ENCODE measurements at regions not wholly inside any gene's neighbourhood (a gene's known extent, or its start where the extent isn't known, plus 50 kb on each side); places are given as distances from the start of the nearest gene placed in this dataset.

DNA sequence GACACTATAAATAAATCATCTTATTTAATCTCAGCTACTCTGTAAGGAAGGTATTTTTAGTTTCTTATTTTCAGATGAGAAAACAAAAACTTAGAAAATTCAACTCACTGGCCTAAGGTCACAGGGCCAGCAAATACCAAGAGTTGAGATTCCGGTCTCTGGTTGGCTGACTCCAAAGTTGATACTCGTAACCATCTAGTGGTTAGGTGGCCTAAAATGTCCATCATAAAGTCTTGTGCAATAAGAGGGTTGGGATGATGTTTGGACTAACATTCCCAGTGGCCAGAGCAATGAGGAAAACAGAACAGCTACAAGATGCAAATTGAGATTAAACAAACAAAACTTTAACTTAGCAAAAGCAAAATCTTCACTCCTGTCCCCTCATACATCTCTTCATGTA, 360.3 kb downstream of the FIGN start:
- no peaks in the 10 kb centered on the region for H3K9me2 ChIP-seq (replicated peaks; ENCODE audit: insufficient read depth, low read length)
- TF ChIP-seq, protein P1, sequence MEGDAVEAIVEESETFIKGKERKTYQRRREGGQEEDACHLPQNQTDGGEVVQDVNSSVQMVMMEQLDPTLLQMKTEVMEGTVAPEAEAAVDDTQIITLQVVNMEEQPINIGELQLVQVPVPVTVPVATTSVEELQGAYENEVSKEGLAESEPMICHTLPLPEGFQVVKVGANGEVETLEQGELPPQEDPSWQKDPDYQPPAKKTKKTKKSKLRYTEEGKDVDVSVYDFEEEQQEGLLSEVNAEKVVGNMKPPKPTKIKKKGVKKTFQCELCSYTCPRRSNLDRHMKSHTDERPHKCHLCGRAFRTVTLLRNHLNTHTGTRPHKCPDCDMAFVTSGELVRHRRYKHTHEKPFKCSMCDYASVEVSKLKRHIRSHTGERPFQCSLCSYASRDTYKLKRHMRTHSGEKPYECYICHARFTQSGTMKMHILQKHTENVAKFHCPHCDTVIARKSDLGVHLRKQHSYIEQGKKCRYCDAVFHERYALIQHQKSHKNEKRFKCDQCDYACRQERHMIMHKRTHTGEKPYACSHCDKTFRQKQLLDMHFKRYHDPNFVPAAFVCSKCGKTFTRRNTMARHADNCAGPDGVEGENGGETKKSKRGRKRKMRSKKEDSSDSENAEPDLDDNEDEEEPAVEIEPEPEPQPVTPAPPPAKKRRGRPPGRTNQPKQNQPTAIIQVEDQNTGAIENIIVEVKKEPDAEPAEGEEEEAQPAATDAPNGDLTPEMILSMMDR (IDR thresholded peaks at IDR 0.05; ENCODE audit: insufficient read depth, low read length, poor library complexity, severe bottlenecking), result no peak
- TF ChIP-seq EZH2phosphoT487 (conservative IDR thresholded peaks at IDR 0.05; ENCODE audit: low read length), result no peak
- no peak overlapping the region for H3K4me2 ChIP-seq (ENCODE audit: low read depth, low read length, poor library complexity, severe bottlenecking)
- no peaks in the 10 kb centered on the region for H3K9me3 ChIP-seq (ENCODE audit: insufficient read depth, low read length)
- no peak overlapping the region for H2AFZ ChIP-seq (ENCODE audit: low read depth, low read length, severe bottlenecking)
- no peaks in the 10 kb centered on the region for H3K36me3 ChIP-seq (ENCODE audit: low read length)
- no peaks in the 10 kb centered on the region for H3K27me3 ChIP-seq (ENCODE audit: low read length)
- H4K20me1 ChIP-seq (ENCODE audit: low read depth, low read length), result no peaks in the 10 kb centered on the region
- no peak overlapping the region for H3K9ac ChIP-seq (ENCODE audit: low read length)
- H3K79me2 ChIP-seq (ENCODE audit: insufficient read depth, low read length), result no peaks in the 10 kb centered on the region
- H3F3A ChIP-seq (ENCODE audit: insufficient read depth), result no peaks in the 10 kb centered on the region
- no peak overlapping the region for H3K4me3 ChIP-seq (ENCODE audit: insufficient read depth, low read length, poor library complexity, severe bottlenecking)
- H3K27ac ChIP-seq (ENCODE audit: low read depth, low read length), result no peak overlapping the region

GRCh38 chr2:163375070-163375469, 360.7 kb downstream of the FIGN start:
- TF ChIP-seq, protein P1 (IDR thresholded peaks at IDR 0.05; ENCODE audit: insufficient read depth, low read length, poor library complexity, severe bottlenecking), result no peak
- no peak for TF ChIP-seq EZH2phosphoT487 (conservative IDR thresholded peaks at IDR 0.05; ENCODE audit: low read length)
- no peak overlapping the region for H3K4me2 ChIP-seq (ENCODE audit: low read depth, low read length, poor library complexity, severe bottlenecking)

DNA sequence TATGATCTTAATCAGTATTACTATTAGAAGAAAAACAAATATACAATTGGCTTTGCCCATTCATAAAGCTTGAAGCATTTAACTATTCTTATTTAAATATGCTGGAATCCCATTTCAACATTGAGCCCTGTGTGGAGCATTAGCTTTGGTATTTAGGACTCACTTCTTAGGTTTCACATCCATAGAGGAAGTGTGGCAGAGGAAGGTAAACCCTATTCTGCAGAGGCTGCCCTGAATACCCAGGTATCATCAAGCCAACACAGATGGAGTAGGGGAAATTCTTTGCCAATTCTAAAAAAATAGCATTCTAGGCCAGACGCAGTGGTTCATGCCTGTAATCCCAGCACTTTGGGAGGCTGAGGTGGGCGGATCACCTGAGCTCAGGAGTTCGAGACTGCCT, 361.5 kb downstream of the FIGN start:
- H3K9ac ChIP-seq (ENCODE audit: low read length), result no peak overlapping the region

More at GRCh38 chr2:163375070-163375469, 360.7 kb downstream of the FIGN start:
- Histone ChIP-seq H3F3A (ENCODE audit: insufficient read depth) (no peaks in the 10 kb centered on the region), H3K4me3 (ENCODE audit: insufficient read depth, low read length, poor library complexity, severe bottlenecking) (no peak overlapping the region), H3K9ac (ENCODE audit: low read length) (no peak overlapping the region), H3K79me2 (ENCODE audit: insufficient read depth, low read length) (no peaks in the 10 kb centered on the region), H2AFZ (ENCODE audit: low read depth, low read length, severe bottlenecking) (no peak overlapping the region), H4K20me1 (ENCODE audit: low read depth, low read length) (no peaks in the 10 kb centered on the region), H3K9me2 (replicated peaks; ENCODE audit: insufficient read depth, low read length) (no peaks in the 10 kb centered on the region), H3K36me3 (ENCODE audit: low read length) (no peaks in the 10 kb centered on the region), H3K27ac (ENCODE audit: low read depth, low read length) (no peak overlapping the region), H3K27me3 (ENCODE audit: low read length) (no peaks in the 10 kb centered on the region), H3K9me3 (ENCODE audit: insufficient read depth, low read length) (no peaks in the 10 kb centered on the region)

More for the DNA sequence above, 361.5 kb downstream of the FIGN start:
- H3K9me2 ChIP-seq (replicated peaks; ENCODE audit: insufficient read depth, low read length), result no peaks in the 10 kb centered on the region
- no peak overlapping the region for H3K27ac ChIP-seq (ENCODE audit: low read depth, low read length)
- no peaks in the 10 kb centered on the region for H3F3A ChIP-seq (ENCODE audit: insufficient read depth)
- no peak for TF ChIP-seq EZH2phosphoT487 (conservative IDR thresholded peaks at IDR 0.05; ENCODE audit: low read length)
- TF ChIP-seq, protein P1 (IDR thresholded peaks at IDR 0.05; ENCODE audit: insufficient read depth, low read length, poor library complexity, severe bottlenecking), result no peak
- H2AFZ ChIP-seq (ENCODE audit: low read depth, low read length, severe bottlenecking), result no peak overlapping the region
- H3K9me3 ChIP-seq (ENCODE audit: insufficient read depth, low read length), result no peaks in the 10 kb centered on the region
- H3K36me3 ChIP-seq (ENCODE audit: low read length), result no peaks in the 10 kb centered on the region
- no peak overlapping the region for H3K4me3 ChIP-seq (ENCODE audit: insufficient read depth, low read length, poor library complexity, severe bottlenecking)
- H3K4me2 ChIP-seq (ENCODE audit: low read depth, low read length, poor library complexity, severe bottlenecking), result no peak overlapping the region
- H3K27me3 ChIP-seq (ENCODE audit: low read length), result no peaks in the 10 kb centered on the region
- H4K20me1 ChIP-seq (ENCODE audit: low read depth, low read length), result no peaks in the 10 kb centered on the region
- no peaks in the 10 kb centered on the region for H3K79me2 ChIP-seq (ENCODE audit: insufficient read depth, low read length)
